Activated CD4-positive, CD25-positive, alpha-beta regulatory T cell treated with anti-CD3 and anti-CD28 coated beads, Interleukin-2, amount 50 U/mL, for 72 hours (primary cell): ENCODE measurements at regions not wholly inside any gene's neighbourhood (a gene's known extent, or its start where the extent isn't known, plus 50 kb on each side); places are given as distances from the start of the nearest gene placed in this dataset.
"Not testable (repeated sequence)": the region's sequence is repeated elsewhere in the genome, so short reads cannot be mapped to it uniquely, and the experiment has no call there.

ENCODE experiments used
- DNase-seq: peaks from one replicate; pipeline ENCODE4 v3.0.0; 2021

DNA sequence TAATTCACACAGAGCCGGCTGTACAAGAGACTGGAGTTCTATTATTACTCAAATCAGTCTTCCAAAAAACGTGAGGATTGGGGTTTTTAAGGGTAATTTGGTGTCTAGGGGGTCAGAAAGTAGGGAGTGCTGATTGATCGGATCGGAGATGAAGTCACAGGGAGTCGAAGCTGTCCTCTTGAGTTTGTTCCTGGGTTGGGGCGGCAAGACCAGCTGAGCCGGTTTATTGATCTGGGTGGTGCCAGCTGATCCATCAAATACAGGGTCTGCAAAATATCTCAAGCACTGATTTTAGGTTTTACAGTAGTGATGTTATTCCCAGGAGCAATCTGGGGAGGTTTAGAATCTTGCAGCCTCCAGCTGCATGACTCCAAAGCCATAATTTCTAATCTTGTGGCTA, 262.7 kb downstream of the KCNRG start:
- no peak for DNase-seq

DNA sequence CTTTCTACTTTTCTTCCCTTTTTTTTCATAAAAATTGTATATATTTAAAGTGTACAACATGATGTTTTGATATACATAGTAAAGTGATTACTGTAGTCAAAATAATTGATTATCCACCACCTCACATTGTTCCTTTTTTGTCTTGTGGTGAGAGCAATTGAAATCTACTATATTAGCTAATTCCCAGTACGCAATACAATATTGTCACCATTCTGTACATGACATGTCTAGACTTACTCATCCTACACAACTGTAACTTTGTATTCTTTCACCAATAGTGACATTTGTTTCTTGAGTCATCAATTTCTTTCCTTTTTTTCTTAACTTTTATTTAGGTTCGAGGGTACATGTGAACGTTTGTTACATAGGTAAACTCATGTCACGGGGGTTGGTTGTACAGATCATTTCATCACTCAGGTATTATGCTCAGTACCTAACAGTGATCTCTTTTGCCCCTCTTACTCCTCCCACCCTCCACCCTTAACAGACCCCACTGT, 265.2 kb downstream of the KCNRG start:
- DNase-seq: no peak

DNA sequence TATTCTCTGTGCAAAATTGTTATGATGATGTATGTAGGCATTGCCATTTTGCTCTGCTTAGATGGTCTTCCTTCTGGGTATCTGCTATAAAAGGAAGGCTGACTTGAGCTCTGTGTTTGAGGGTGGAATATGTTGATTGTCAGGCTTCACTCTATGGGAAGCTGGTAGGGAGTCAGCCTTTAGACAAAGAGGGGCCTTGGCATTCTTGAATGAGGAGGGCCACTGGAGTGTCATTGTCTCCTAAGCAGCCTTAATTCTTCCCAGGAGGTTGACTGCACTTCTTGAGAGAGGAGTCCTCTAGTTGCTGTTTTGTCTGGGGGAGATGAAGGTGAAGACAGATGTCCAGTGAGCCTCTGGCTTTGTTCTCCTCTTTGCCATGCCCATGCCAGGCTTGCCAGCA, 266.8 kb downstream of the KCNRG start:
- no peak for DNase-seq

DNA sequence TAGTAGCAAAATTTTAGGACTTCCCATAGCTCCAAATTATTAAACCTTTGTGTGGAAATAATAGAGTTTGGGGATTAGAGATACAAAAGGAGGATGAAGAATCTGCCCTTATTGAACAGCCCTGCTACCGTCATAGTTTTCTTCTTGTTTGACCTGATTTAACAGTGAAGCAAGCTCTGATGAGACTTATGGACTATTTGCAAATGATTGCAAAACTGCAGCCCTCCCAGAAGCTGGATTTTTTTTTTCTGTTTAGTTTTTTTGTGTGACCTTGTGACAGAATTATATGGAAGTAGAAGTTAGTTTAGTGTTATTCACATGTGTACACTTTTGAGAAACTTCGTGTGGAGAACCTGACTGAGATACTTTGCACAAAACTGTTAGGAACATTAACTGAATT, 267.8 kb downstream of the KCNRG start:
- no peak for DNase-seq

DNA sequence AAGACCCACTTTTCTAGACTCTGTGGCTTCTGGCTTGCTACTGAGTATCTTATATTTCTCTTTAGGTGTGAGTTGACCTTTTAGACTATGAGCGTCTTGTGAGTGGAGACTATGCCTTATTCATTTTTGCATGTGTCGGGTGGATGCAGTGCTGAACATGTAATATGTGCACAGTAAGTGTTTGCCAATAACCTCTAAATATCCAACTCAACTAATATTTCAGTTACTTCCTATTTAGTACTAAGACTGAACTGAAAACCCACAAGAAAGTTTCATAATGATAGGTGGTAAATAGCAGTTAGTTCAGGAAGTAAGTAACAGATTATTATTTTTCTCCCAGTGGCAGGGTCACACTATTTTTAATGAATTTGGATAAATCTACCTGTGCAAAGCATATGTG, 269.3 kb downstream of the KCNRG start:
- DNase-seq: no peak

DNA sequence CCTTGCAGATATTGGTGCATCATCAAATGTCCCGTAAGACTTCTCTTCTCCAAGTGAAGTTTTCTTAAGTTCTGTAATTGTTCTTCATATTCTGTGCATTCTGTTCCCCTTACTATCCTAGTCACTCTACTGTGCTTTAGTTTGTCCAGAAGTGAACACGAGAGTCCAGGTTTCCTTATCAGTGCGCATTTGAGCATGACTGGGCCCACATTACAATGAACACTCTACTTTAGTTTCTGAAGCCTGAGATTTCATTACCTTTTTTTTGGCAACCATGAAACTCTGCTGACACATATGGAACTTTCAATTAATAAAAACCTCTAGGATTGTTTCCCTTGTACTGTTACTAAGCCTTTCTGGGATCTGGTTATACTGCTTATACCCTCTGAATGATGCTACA, 270.0 kb downstream of the KCNRG start:
- no peak for DNase-seq

DNA sequence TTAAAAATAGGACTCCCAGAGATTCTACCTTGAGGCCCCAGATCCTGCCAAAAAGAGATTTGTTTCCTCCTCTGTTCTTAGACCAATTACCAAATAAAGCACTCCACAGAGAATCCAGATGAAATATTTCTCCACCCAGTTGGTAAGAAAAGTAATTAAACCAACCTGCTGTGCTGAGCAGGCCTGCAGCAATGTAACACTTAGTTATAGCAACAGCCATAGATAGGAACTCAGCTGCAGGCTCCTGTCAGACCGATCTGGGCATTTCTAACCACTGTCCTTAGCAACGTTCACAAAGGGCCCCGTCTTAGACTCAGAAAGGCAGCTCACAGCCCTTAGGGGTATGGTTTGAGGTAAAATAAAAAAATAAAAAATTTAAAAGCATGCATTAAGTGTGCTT, 271.1 kb downstream of the KCNRG start:
- DNase-seq: no peak

DNA sequence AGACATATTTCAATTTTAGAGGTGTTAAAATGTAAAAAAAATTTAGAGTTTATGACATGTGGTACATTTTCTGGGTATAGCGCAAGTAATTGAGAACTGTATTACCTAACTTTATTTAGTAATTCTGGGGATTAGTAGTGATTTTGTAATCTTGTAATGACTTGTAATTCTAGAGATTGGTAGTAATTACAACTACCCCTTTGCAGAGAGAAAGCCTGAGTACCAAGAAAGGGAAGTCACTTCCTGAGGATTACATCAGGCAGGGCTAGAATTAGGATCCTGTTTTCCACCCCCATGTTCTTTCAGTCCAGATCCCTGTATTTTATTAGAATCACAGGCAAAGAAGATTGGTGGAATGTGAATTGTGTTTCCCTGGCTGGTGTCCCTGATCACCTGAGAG, 274.9 kb downstream of the KCNRG start:
- no peak for DNase-seq

DNA sequence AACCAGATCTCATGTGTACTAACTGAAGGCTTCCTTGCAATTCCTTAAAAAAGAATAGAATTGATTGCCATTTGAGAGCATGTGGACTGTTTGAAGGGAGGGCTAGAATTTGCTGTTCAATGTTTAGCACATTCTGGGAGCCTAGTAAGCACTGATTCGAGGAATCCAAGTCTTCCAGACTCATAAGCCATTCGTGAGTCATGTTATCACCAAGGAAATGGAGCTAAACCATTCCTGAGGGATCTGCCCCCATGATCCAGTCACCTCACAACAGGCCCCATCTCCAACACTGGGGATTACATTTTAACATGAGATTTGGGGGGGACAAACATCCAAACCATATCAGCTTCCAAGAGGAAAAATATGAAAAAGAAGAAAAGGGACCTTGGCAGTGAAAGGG, 276.4 kb downstream of the KCNRG start:
- no peak for DNase-seq

DNA sequence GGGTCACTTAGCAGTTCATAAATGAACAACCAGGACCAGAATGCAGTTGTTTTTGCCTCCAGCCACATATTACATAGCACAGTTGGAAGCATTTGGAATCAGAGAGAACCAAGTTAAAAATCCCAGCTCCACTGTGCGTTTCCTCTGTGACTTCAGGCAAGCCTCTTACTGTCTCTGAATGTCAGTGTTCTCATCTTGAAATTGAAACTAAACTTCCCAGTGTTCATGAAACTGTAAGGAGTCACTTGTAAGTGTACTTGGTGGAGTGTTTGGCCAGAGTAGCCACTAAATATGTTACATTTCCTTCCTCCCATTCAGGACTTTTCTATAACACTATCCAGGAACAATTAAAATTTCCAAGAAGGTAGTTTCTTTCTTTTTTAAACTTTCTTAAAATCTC, 276.8 kb downstream of the KCNRG start:
- DNase-seq: no peak

DNA sequence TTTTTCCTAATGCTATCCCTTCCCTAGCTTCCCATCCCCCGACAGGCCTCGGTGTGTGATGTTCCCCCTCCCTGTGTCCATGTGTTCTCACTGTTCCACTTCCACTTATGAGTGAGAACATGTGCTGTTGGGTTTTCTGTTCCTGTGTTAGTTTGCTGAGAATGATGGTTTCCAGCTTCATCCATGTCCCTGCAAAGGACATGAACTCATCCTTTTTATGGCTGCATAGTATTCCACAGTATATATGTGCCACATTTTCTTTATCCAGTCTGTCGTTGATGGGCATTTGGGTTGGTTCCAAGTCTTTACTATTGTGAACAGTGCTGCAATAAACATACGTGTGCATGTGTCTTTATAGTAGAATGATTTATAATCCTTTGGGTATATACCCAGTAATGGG, 279.2 kb downstream of the KCNRG start:
- not testable (repeated sequence) for DNase-seq

DNA sequence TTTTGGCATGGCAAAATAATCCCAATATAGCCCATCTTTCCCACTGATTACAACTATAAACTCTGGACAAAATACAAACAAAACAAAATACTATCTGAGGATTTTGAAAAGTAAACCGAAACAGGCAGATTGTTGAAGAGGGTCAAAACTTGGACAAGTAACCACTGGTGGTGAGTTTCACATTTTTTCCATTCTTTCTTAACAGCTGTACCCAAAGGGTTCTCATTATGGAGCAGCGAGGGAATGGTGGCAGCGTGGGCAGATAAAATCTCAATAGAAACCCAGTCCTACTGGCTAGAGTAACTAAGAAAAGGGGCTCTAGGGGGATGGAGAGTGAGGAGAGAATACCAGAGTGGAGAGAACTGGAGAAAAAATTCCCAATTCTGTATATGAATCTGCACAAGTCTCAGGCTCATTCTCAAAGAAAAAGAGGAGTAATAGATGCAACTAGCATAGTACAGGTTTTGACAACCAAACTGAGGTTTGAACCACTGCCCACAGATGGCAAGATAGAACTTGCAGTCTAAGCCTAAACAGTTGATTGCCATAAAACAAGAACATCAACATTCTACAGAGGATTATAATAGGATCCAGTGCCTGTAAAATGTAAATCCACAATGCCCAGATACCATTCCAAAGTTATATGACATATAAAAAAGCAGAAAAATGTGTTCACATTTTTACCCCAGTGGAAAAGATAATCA, 284.5 kb downstream of the KCNRG start:
- DNase-seq: no peak

DNA sequence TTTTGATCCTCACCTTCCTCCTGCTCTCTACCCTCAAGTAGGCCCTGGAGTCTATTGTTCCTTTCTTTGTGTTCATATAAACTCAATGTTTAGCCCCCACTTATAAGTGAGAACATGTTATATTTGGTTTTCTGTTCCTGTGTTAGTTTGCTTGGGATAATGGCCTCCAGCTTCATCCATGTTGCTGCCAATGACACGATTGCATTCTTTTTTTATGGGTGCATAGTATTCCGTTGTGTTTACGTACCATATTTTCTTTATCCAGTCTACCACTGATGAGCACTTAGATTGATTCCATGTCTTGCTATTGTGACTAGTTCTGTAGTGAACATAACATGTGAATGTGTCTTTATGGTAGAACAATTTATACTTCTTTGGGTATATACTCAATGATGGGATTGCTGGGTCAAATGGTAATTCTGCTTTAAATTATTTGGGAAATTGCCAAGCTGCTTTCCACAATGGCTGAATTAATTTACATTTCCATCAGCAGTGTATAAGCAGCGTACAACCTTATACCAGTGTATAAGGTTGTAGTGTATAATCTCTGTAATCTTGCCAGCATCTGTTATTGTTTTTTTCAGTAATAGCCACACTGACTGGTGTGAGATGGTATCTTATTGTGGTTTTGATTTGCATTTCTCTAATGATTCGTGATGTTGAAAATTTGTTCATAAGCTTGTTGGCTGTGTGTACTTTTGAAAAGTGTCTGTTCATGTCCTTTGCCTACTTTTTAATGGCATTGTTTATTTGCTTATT, 288.9 kb downstream of the KCNRG start:
- DNase-seq: no peak

DNA sequence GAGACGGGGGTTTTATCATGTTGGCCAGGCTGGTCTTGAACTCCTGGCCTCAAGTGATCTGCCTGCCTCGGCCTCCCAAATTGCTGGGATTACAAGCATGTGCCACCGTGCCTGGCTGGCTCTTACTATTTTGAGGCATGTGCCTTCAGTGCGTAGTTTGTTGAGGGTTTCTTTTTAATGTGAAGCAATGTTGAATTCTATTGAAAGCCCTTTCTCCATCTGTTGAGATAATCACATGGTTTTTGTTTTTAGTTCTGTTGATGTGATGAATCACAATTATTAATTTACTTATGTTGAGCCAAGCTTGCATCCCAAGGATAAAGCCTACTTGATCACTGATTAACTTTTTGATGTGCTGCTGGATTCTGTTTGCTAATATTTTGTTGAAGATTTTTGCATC, 290.9 kb downstream of the KCNRG start:
- no peak for DNase-seq

DNA sequence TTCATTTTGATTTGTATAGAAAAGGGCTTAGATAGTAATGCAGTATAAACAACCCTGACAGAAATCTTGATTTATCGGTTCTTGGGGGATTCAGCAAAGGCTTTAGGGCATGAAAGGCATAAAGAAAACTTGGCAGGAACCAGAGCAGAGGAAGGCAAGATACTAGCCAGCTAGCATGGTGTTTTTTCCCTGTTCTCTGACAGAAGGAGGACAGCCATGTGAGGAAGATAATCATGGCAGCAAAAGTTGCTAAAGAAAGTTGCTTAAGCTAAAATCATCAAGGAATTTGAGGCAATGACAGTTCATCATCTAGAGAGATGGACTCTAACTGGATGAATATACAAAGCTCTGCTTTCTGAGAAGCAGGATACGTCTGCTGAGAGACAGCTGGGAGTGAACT, 294.1 kb downstream of the KCNRG start:
- no peak for DNase-seq

DNA sequence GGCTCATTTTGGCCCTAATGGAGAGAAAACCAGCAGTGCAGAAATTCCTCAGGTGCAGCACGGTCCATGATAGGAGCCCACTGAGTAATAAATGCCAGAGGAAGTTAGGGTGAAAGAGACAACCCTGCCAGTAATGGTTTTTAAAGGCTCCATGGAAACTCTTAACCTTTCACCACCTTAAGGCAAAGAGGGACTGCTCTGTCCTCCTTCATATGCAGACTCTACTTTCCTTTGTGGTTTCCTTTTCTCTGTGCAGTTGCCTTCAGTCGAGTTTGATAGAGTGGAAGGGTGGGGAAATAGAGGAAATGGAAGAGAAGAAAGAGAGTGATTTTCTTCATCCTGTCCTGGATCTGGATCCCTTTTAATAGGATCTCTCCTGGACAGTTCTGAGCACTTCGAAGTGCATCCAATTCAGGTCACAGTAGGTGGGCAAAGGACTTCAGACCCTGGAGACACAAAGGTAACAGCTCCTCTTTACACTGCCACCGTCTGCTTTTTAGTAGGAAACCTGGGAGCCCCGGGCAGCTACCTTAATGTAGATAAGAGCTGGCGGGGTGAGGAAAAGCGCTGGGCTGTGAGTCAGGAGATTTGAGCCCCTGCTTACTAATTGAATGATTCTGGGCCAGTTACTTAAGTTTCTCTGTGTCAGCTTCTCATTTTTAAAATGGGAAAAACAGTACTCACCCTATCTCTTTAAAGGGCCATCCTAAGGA, 294.8 kb downstream of the KCNRG start:
- no peak for DNase-seq

DNA sequence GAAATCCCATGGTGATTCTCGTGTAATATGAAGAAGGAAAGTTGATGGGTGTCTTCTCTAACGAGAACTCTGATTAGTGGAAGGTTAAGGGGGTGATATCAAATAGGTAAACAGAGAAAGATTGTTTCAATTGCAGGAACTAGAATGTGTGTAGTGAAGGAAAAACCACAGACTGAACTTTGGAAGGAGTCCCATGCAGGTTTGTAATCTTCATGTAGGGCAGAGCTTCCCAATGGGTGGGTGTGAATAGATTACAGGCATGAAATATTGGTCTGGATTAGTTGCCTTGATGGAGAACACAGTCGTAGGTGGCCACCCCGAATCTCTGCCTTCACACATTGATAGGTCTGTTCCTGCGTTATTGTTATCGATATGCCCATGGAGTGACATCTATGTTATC, 295.5 kb downstream of the KCNRG start:
- no peak for DNase-seq

DNA sequence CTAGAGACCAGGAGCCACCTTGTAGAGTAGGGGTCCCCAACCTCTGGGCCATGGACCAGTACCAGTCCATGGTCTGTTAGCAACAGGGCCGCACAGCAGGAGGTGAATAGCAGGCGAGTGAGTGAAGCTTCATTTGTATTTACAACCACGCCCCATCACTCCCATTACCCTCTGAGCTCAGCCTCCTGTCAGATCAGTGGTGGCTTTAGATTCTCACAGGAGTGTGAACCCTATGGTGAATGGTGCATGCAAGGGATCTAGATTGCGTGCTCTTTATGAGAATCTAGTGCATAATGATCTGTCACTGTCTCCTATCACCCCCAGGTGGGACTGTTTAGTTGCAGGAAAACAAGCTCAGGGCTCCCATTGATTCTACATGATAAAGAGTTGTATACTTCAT, 303.6 kb downstream of the KCNRG start:
- no peak for DNase-seq

DNA sequence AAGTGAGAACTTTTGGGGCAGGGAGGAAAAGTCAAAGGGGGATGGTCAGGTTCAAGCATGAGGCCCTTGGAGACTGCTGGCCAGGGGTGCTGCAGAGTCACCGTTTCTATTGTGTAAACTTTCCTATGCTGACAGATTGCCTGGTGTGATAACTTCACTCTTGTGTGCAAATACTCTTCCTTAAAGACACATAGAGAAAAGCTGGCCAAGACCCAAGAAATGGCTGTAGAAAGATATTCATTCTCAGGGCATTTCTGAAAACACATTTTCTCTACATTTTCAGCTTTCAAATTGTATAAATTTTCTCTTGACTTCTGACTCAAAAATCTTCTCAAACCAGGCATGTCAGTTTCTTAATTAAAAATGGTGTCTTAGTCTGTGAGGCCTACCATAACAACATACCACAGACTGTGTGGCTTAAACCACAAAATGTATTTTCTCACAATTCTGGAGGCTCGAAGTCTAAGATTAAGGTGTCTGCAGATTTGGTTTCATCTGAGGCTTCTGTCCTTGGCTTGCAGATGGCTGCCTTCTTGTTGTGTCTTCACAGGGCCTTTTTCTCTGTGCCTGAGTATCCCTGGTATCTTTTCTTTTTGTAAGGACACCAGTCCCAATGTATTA, 304.5 kb downstream of the KCNRG start:
- no peak for DNase-seq

DNA sequence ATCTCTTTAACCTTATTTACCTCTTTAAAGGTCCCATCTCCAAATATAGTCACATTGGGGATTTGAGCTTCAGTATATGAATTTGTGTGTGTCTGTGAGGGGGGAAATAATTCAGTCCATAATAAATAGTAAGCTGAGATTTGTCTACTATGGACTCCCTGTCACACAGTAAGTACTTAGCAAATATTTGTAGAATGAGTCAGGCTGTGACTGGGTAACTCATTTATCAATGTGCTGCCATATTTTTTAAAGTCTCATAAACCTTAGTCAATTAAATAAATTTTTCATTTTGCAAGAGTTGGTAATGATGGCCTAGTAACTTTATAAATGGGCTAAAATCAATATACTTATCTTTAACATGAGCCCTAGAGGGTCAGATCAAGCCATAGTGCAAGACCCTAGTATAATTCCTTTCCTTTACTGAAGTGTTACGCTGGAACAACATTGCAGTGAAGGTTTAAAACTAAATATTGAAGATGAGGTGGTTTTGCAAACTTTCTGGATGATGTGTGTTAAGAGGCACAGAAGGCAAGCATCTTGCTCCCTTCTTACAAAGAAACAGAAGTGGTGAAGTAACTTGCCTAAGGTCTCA, 305.1 kb downstream of the KCNRG start:
- no peak for DNase-seq

DNA sequence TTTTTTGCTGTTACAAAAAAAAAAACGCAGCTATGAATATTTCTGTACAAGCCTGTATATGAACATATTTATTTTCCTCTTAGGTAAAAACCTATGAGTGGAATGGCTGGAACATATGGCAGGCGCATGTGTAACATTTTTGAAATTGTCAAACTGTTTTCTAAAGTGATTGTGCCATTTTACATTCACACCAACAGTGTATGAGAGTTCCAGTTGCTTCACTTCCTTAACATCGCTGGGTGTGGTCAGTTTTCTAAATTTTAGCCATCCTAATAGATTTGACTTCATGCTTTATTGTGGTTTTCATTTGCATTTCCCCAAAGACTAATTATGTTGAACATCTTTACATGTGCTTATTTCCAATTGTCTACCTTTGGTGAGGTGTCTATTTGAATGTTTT, 306.8 kb downstream of the KCNRG start:
- DNase-seq: no peak

DNA sequence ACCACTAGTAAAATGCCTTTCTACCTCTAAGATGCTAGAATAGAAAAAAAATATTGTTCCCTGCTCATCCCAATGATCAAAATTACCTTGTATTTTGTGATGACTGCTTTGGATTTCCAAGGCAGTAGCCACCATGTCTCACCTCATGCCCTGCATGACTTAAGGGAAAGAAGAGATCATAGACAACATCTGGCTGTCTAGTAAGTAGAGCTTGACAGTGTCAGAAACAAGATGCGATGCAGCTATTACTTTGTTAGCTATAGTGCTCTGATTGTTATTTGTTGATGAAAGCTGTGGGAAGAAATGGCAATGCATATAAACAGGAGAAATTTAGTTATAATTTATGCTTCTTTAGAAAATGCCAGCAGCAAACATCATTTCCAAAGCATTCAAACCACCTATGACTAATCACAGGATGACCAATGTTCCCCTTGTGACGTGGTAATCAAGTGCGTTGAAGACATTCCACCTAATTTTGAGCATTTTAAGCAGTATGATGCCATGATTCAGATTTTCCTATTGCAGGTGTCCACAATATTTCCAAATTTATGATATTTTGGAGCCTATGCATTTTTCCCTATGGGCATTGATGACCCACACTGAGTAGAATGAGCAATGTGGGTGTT, 308.3 kb downstream of the KCNRG start:
- no peak for DNase-seq

DNA sequence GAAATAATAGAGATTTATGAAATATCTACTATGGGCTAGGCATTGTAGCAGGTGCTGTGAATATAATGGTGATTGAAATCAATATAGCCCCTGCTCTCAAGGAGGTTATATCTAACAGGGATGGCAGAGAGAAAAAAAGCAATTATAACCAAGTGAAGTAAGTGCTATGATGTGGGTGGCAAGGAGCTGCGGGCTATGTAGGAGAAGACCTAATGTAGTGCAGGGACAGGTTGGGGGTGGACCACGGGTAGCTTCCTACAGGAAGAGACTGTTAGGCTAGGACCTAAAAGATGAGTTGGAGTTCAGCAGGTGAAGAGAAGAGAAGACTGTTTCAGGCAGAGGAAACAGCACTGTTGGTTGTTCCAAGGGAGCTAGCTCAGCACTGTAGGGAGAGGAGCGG, 311.0 kb downstream of the KCNRG start:
- no peak for DNase-seq
